HuH-7 (cell line): ENCODE measurements at regions not wholly inside any gene's neighbourhood (a gene's known extent, or its start where the extent isn't known, plus 50 kb on each side); places are given as distances from the start of the nearest gene placed in this dataset.
"Not testable (repeated sequence)": the region's sequence is repeated elsewhere in the genome, so short reads cannot be mapped to it uniquely, and the experiment has no call there.

Source experiments
- DNase-seq: peaks from one replicate; pipeline ENCODE4 v3.0.0; 2011; ENCODE audit warnings: low spot score

DNA sequence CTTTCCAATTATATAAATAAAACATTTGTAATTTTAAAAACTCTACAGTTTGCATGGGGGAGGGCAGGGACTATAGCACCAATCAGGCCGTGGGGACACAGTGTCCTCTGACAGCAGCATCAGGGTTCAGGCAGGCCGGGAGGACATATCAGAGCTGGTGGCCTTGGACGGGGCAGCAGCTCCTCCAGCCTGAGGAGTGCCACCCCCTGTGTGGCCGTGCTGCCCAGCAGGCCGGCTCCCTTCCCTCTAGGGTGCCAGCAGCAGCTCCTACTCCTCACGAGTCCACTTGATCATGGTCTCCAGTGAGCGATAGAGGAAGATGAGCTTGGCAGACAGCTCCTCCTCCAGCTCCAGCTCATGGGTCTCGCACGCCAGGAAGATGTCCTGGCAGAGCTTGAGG, 144.0 kb upstream of the PHACTR3 start:
- no peak for DNase-seq

DNA sequence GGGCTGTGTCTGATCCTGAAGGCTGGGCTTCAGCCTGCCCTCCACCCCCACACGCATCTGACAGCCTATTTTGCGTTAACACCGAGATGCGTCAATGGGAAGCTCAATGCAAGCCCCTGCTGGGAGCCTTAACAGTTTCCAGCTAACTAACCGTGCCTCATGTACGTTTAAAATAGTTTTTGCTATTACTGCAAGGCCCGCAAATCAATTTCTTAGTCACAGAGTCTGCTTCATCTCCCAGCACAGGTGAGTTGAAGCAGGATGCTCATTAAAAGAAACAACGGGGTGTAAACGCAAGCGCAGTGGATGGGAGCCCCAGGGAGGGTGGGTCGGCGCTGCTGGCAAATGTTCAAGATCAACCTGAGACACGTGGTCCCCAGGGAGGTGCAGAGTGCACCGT, 142.8 kb upstream of the PHACTR3 start:
- DNase-seq, result no peak

DNA sequence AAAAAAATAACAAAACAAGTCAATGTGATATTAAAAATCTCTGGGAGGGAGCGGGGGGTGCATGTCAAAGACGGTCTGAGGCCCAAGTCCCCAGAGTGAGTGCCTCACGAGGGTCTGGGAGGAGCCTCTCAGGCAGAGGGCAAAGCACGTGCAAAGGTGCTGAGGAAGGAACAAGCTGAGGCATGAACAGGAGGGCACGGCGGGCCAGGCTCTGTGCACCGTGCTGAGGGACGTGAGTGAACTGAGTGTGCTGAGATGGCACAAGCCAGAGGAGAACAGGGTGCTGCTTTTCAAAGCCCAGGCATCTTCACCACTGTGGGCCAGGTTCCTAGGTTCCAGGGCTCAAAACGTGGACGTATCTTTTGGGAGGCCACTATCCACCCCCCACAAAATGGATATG, 142.1 kb upstream of the PHACTR3 start:
- DNase-seq, result no peak

DNA sequence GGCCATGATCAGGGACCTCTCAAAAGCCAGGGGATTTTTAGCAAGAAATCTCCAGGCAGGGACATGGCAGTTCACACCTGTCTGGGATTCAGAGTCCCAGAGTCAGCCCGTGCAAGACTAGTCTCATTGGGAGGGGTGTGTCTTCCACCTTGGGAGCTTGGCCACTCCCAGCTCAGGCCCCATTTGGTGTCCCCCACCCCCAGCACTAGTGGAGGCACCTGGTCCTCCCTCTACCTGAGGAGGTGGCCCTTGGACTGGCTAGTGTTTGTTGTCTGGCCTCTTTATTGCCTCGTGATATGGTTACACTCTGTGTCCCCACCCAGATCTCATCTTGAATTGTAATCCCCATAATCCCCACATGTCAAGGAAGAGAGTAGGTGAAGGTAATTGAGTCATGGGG, 140.8 kb upstream of the PHACTR3 start:
- no peak for DNase-seq

DNA sequence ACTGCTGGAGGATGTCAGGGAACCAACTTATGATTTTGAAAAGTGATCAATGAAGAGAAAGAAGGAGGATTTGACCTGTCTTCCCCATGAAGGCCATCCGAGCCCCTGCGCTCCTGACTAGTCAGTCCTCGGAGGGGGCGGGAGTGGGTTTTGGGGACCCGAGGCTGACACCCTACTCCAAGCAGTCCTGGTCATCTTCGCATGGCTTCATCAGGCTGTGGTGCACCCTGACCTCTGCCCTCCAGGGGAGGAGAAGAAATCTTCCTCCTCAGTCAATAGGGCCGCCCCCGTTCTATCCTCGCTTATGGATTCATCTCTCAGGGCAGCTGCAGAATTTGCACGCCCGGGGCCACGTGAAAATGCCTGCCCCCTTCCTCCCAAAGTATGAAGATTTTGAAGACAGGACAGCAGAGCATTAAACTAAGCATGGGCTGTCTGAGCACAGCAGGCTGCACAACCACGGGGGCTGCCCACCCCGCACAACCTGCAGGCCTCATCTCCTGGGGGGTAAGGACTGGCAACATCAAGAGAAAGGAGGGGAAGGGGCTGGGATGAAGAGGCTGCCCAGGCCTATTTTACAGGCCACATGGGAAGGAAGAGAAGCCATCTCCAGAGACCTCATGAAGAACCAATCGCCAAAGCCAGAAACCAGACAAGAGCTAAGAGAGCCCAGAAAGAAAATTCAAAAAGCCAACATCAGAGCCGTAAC, 138.1 kb upstream of the PHACTR3 start:
- DNase-seq, result no peak

DNA sequence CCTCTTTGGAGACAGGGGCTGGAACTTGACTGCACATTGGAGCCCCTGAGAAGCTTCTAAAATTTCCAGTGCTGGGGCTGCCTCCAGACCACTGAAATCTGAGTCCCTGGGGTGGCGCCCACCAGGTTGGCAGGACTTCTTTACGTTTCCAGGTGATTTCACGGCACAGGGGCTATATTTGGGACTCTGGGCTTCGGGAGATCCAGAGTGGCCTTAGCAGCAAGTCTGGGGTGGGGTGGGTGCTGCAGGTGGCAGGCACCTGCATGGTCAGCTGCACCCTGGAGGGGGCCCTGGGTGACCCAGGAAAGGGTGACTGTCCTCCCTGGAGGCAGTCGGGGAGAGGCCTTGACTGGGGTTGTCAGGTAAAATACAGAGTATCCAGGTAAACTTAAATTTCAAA, 135.5 kb upstream of the PHACTR3 start:
- no peak for DNase-seq

DNA sequence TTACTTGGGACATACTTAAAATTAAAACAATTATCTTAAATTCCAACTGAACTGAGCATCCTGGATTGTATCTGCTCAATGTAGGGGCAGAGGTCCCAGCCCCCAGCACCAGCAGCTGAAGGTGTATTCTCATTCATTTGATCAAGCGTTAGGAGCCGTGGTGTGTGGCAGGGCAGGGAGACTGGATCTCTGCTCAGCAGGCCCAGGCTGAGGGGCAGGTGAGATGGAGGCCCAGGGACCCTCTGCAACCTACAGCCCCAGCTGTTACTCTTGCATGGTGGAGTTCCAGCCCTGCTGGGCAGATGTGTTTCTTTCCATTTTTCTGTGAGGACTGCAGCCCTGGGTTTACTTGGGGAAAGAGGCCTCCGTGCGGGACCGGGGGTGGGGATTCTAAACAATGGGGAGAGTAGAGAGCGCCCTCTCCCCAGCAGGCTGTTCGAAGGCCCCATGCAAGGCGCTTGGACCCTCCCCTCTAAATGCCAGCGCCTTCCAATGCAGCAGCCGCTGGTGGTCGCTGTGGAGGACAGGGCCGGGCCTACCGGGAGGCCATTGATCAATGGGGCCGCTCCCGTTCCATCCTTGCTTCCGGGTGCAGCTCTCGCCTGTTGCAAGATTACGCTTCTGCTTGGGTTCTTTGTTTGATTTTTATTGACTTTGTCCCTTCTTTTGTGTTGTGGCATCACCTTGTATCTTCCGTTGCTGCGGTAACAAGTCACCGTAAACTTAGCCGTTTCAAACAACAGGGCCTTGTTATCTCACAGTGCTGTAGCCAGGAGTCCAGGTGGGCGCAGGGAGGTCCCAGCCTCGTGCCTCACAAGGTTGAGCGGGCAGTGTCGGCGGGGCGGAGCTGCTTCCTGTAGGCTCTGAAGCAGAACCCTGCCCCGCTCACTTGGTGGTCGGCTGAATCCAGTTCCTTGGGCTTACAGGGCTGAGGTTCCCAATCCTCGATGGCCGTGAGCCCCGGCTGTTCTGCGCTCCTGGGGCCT, 134.8 kb upstream of the PHACTR3 start:
- no peak for DNase-seq

DNA sequence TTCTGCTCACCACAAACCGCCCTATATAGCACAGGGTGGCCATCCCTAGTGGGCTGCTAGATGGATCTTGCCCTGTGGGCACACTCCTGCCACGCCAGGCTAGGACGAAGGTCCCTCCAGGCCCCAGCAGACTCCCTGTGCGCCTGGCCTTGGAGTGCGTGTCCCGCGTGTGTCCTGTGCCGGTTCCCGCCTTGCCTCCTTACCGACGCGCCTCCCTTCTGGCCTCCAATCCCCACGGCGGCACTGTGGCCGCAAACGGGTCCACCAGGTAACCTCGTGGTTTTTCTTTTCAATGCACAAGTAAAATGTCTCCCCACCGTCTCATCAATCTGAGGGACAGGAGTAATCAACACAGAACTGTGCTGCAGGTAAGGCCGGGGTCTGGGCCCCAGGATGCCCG, 133.8 kb upstream of the PHACTR3 start:
- DNase-seq, result no peak

DNA sequence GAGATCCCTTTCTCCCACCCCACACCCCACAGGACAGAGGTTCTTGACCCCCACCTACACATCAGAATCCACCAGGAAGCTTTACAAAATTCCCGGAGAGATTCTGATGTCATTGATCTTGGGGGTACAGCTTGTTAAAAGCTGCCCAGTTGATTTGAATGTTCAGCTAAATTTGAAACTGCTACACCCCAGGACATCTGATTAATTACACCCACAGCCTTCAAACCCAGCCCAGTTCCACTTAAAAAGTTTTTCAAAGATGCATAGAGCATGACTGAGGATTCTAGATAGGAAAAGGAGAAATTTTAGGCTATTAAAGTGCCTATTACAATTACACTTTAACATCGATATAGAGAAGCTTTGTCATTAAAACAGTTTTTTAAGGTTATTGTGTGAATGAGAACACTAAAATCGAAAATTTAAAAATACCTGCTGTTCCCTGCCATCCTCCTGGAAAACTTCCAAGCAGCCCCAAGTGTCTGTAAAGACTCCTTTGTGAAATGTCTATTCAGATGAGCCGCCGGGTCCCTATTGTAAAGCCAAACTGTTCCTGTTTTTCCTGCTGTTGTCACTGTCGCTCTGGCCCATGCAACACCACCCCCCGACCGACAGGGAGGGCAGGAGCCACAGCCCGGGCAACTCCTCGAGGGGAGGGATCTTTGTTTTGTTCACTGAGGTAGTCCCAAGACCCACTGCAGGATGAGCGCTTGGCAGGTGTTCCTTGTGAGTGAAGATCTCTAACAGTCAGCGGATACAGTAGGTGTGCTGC, 132.5 kb upstream of the PHACTR3 start:
- DNase-seq, result no peak

DNA sequence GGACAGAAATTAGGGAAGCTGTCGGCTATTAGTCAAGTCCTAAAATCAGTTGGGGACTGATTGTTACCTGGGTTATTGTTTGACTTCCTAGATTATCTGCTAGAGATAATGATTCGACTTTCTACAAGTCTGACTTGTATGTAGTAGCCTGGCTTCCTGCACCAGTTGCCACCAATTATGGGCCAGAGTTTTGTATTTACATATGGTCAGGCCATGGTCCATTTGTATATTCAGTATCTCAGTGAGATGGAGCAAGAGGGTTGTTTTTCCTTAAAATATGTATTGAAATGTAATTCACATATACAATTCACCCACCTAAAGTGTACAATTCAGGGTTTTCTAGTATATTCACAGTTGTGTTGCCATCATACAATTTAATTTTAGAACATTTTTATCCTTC, 130.6 kb upstream of the PHACTR3 start:
- no peak for DNase-seq

DNA sequence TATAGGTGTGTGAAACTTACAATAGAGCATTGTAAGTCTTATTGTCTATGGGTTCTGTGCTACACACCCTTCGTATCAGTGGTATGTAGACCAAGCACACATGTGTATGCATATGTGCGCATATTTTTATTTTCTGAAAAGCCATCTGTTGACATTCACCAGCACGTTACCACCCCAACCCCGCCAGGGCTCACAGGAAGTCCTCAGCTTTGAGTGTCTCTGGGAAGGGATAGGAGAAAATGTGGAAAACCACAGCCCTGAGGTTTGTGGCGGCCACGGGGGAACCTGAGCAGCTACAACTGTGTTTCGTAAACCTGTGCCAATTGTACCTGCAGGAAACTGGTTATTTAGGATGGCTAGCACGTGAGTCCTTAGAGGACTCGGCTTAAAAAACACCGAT, 123.3 kb upstream of the PHACTR3 start:
- DNase-seq, result no peak

DNA sequence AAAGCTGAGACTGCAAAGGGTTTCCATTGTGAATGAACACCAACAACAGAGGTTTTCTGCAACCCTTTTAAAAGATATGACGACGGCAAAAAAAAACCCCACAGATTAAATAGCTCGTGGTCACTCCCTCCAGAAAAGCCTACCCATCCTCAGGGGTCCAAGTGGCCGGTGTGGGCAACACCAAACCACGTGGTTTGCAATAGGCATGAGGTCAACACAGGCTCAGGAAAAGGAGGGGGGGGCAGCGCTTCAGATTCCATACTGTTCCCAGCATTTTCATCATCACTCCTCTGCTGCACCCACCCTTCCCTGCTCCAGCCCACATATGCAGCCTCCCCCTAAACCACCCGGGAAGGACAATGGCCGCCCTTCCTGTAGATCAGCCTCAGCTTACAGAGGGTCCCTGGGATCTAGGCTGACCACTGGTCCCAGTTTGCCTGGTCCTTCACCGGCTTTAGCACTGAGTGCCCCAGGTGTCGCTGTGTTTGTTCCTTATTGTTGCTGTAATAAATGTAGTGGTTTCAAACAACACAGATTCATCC, 122.8 kb upstream of the PHACTR3 start:
- no peak for DNase-seq

DNA sequence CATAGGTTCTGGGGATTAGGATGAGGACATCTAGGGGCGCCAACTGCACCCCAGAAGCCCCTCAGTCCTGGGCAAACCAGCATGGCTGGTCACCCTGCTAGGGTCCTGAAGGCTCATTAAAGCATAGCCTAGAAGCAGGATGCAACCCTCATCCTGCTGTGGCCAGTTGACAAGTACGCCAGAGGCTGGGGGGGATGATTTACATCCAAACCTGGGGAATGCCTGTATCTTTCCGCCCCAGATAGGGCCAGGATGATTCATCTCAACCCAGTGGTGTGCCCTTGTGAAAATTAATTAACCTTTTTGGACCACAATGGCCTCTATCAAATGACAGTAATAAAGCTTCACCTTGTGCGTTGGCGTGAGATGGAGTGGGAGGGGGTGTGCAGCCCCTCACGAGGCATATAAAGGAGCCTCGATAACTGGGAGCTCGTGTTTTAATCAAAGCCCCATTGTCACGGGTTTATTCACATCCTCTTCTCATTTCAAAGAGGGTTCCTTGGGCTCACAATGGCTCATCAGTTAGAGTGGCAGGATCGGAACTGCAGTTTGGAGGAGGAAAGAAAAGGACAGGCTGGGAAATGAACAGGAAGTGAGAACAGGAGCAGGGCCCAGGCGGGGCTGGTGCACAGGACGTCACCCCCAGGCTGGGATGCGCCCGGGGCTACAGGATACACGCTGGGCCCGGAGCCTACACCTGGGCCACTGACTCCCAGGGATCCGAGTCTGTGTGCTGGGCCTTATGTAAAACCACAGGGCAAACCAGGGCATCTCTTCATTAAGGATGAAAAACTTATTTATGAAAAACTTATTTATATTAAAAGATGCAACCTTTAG, 121.8 kb upstream of the PHACTR3 start:
- no peak for DNase-seq

DNA sequence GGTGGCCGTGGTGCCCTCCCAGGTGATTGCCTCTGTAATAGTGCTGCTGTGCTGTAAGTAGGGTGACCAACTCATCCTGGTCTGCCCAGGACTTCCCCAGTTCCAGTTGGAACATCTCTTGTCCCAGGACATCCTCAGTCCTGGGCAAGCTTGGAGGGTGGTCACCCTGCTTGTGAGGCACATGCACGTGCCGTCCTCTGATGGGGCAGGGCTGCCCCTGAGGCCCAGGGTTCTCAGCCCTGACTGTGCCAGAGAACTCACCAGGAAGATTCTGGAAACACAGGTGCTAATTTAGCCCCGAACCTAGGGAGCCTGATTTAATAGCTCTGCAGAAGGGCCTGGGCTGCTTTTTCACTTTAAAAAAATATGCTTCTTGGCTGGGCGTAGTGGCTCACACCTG, 120.9 kb upstream of the PHACTR3 start:
- DNase-seq, result no peak

DNA sequence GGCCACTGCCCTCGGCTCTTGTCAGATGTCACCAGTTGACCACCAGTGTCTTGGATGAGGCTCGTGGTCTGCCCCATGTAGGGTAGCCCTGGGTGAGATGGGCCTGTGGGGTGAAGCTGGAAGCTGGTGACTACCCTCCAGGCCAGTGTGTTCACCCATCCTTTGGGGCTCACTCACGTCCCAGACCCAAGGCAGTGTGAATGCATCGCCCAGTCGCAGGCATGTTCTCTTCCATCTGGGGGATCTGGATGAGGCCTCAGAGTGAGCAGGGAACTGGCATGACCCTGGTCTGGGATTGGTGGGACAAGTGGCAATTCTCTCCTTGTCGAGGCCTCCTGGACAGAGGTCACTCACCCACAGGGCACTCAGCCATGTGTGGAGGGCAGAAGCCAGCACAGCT, 120.1 kb upstream of the PHACTR3 start:
- no peak for DNase-seq

DNA sequence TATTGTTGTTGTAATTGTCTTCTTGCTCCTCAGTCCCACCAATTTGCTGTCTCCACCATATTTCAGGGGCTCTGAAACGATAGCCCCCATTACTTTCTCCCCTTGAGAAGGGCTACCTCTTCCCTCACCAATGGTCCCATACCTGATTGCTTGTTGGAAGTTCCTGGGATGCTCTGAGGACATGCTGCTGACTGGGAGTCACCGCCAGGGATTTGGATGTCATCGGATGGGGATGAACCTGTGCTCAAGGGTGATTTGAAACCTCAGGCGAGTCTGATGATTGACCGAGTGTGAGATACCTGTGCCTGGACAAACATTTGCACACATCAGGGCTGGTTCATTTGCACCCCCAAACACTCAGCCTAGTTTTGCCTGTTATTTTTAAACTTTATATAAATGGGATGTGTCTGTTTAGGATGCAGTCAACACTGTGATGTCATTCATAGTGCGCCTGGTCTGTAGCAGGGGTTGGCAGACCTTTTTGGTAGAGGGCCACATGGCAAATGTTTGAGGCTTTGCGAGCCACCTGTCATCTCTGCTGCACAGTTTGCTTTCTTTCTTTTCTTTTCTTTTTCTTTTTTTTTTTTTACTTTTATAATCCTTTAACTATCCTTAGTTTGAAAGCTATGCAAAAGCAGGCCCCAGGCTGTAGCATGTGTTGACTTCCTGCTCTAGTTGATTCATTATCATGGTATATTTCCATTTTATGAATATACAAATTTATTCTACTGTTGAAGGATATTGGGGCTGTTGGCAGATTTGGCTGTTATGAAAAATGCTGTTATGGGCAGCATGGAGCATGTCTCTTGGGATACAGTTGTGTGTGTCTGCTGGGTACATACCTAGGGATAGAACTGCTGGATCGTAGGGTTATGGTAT, 118.5 kb upstream of the PHACTR3 start:
- DNase-seq, result no peak

DNA sequence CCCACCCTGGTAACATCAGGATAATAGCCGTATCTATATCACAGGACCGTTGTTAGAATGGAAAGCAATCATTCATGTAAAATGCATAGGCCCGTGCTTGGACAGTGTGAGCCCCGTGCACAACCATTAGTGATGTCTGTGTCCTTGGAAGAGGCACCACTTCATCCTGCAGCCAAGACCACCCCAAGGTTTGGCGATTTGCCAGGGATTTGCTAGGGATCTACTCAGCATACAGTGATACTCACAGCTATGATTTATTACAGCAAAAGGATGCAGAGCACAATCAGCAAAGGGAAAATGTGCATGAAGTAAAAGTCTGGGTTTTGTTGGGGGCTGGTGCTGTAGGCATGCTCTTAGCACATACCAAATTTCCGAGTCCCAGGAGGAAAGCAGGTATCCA, 115.9 kb upstream of the PHACTR3 start:
- DNase-seq, result not testable (repeated sequence)

DNA sequence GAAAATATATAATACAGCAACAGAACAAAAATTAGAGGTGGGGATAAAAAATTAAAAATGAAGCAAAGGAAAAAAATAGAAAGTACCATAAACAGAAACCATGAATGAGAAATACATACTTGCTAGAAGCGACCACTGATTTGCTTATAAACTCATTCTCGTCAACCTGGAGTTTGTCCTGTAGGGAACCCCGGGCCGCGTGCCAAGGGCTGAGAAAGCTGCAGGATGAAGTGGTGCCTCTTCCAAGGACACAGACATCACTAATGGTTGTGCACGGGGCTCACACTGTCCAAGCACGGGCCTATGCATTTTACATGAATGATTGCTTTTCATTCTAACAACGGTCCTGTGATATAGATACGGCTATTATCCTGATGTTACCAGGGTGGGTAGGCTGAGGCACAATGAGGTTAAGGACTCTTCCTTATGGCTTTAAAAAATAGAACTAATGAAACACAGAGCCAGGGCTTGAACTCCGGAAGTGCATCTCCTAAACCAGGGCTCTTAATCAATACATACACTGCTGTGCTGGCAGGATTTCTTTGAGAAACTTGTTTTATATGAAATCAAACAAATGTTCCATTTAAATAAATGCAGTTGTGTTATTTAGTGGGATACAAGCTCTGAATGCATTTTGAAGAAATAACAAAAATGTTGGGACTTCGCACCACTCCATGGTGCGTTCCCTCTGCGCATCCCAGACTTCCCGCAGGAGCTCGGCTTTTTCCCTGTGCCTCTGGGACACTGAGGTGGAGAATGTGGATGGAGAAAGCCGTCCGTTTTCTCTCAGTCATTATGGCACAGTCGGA, 113.9 kb upstream of the PHACTR3 start:
- not testable (repeated sequence) for DNase-seq

DNA sequence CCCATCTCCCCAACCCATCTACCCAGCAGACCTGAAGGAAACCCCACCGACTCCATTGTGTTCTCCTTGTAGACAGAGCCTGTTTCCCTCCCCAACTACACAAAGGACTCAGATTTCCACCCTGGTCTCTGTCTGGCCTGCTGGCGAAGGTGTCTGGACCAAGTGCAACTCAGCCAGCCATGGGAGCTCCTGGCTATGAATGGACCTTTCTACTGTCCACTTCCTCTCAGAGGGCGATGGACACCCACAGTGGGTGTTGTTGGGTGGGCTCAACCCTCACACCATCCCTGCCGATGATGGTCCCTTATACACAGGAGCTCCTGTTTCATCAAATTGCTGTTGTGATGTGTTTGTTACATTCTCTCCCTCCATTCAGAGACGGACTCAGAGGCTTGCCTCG, 112.5 kb upstream of the PHACTR3 start:
- DNase-seq, result no peak

DNA sequence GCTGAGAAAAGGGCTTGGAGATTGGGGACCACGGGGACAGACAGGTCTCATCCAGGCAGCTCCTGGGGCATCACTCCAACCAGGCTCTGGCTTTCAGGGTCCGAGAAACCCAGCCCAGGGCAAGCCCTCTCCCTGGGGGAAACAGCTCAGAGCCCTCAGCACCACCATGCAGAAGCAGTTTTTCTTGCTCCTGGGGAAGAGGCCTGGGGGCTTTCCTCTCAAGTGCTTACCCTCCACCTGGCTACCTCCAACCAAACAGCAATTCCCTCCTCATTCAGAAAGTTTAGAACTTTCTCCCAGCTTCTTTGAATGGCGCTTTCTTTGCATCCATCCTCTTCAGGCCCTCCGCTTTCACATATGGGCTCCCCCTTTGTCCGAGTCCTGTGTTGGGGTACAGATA, 110.4 kb upstream of the PHACTR3 start:
- DNase-seq, result no peak
